ENCODE measurements at regions not wholly inside any gene's neighbourhood (a gene's known extent, or its start where the extent isn't known, plus 50 kb on each side); places are given as distances from the start of the nearest gene placed in this dataset.

GRCh38 chr4:181224852-181225251 is 1018.4 kb upstream of the TENM3 start:
- TF ChIP-seq ZNF274 (IDR thresholded peaks at IDR 0.05; ENCODE audit: low read depth, low read length): no peak
- TF ChIP-seq YY1 (IDR thresholded peaks at IDR 0.05; ENCODE audit: insufficient read depth, insufficient read length): no peak

All from NT2/D1 (cell line).